ENCODE measurements at regions not wholly inside any gene's neighbourhood (a gene's known extent, or its start where the extent isn't known, plus 50 kb on each side); places are given as distances from the start of the nearest gene placed in this dataset.

DNA sequence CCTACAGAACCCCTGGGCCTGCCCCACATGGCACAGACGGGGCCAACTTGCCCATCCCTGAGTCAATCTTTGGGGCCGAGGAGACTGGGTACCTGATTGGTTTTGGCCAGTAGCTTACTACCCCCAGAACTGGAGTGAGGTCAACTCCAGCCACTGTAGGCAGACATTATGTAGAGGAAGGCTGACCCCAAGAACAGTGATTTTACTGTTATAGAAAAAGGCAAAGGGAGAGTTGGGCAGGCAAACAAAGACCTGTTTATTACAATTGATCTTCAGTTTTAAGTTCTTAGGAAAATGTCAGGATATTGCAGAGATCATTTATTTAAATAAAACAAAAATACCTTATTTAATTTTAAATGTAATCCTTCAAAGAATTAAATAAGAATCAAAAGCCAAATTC, 653.8 kb downstream of the NPHP4 start:
- TF ChIP-seq TEAD4 (IDR thresholded peaks at IDR 0.05) (no peak), CREB1 (IDR thresholded peaks at IDR 0.05; ENCODE audit: low read depth) (no peak), EP300 (IDR thresholded peaks at IDR 0.05; ENCODE audit: borderline replicate concordance) (no peak), CEBPB (IDR thresholded peaks at IDR 0.05) (no peak), TAF1 (IDR thresholded peaks at IDR 0.05; ENCODE audit: low read depth) (no peak), YY1 (IDR thresholded peaks at IDR 0.05; ENCODE audit: low read depth) (no peak), FOXM1 (IDR thresholded peaks at IDR 0.05; ENCODE audit: borderline replicate concordance, low read depth) (no peak)
- TF ChIP-seq, protein P1, sequence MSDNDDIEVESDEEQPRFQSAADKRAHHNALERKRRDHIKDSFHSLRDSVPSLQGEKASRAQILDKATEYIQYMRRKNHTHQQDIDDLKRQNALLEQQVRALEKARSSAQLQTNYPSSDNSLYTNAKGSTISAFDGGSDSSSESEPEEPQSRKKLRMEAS (IDR thresholded peaks at IDR 0.05) = no peak
- TF ChIP-seq, protein P2, sequence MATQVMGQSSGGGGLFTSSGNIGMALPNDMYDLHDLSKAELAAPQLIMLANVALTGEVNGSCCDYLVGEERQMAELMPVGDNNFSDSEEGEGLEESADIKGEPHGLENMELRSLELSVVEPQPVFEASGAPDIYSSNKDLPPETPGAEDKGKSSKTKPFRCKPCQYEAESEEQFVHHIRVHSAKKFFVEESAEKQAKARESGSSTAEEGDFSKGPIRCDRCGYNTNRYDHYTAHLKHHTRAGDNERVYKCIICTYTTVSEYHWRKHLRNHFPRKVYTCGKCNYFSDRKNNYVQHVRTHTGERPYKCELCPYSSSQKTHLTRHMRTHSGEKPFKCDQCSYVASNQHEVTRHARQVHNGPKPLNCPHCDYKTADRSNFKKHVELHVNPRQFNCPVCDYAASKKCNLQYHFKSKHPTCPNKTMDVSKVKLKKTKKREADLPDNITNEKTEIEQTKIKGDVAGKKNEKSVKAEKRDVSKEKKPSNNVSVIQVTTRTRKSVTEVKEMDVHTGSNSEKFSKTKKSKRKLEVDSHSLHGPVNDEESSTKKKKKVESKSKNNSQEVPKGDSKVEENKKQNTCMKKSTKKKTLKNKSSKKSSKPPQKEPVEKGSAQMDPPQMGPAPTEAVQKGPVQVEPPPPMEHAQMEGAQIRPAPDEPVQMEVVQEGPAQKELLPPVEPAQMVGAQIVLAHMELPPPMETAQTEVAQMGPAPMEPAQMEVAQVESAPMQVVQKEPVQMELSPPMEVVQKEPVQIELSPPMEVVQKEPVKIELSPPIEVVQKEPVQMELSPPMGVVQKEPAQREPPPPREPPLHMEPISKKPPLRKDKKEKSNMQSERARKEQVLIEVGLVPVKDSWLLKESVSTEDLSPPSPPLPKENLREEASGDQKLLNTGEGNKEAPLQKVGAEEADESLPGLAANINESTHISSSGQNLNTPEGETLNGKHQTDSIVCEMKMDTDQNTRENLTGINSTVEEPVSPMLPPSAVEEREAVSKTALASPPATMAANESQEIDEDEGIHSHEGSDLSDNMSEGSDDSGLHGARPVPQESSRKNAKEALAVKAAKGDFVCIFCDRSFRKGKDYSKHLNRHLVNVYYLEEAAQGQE (IDR thresholded peaks at IDR 0.05; ENCODE audit: low read depth) = no peak

Measured in Ishikawa (cell line).